Upper lobe of left lung (tissue), 4 donors: ENCODE measurements at regions not wholly inside any gene's neighbourhood (a gene's known extent, or its start where the extent isn't known, plus 50 kb on each side); places are given as distances from the start of the nearest gene placed in this dataset.

Source experiments
- EP300 ChIP-seq, 4 donors: sonication (generic); formaldehyde crosslinking; IDR thresholded peaks; one replicate each; pipeline ENCODE4 v1.5.1; 2017; ENCODE audit warnings: antibody characterized with exemption in 4 of 4, control low read depth in 2 of 4
- POLR2AphosphoS5 ChIP-seq, 2 donors: sonication (generic); formaldehyde crosslinking; IDR thresholded peaks; one replicate each; pipeline ENCODE4 v1.5.1; 2017; ENCODE audit warnings: antibody characterized with exemption in 2 of 2
- TF ChIP-seq, protein P1 (sequence below), 6 experiments: fragments of 450-650 bp in 4 of 6; fragments of 200-600 bp in 2 of 6; sonication (generic) in 2 of 6; IDR thresholded peaks; one replicate each; pipeline ENCODE4 v1.5.1; 2016 to 2019; ENCODE audit warnings: antibody characterized with exemption in 6 of 6

DNA sequence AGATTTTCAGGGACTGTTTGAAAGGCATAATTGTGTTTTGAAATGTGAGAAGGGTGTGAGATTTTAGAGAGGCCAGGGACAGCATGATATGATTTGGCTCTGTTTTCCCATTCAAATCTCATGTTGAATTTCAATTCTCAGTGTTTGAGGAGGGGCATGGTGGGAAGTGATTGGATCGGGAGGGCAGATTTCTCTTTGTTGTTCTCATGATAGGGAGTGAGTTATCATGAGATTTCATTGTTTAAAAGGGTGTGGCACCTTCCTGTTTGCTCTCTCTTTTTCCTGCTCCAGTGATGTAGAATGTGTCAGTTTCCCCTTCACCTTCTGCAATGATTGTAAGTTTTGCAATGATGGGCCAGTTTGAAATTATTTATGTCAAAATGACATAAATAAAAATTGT, 113.0 kb upstream of the PCDH15 start:
- TF ChIP-seq, protein P1, sequence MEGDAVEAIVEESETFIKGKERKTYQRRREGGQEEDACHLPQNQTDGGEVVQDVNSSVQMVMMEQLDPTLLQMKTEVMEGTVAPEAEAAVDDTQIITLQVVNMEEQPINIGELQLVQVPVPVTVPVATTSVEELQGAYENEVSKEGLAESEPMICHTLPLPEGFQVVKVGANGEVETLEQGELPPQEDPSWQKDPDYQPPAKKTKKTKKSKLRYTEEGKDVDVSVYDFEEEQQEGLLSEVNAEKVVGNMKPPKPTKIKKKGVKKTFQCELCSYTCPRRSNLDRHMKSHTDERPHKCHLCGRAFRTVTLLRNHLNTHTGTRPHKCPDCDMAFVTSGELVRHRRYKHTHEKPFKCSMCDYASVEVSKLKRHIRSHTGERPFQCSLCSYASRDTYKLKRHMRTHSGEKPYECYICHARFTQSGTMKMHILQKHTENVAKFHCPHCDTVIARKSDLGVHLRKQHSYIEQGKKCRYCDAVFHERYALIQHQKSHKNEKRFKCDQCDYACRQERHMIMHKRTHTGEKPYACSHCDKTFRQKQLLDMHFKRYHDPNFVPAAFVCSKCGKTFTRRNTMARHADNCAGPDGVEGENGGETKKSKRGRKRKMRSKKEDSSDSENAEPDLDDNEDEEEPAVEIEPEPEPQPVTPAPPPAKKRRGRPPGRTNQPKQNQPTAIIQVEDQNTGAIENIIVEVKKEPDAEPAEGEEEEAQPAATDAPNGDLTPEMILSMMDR (IDR thresholded peaks at IDR 0.05) = no peak
- TF ChIP-seq POLR2AphosphoS5 (IDR thresholded peaks at IDR 0.05) (no peak), EP300 (IDR thresholded peaks at IDR 0.05) (no peak)
